ENCODE measurements at regions not wholly inside any gene's neighbourhood (a gene's known extent, or its start where the extent isn't known, plus 50 kb on each side); places are given as distances from the start of the nearest gene placed in this dataset.
"Not testable (repeated sequence)": the region's sequence is repeated elsewhere in the genome, so short reads cannot be mapped to it uniquely, and the experiment has no call there.

DNA sequence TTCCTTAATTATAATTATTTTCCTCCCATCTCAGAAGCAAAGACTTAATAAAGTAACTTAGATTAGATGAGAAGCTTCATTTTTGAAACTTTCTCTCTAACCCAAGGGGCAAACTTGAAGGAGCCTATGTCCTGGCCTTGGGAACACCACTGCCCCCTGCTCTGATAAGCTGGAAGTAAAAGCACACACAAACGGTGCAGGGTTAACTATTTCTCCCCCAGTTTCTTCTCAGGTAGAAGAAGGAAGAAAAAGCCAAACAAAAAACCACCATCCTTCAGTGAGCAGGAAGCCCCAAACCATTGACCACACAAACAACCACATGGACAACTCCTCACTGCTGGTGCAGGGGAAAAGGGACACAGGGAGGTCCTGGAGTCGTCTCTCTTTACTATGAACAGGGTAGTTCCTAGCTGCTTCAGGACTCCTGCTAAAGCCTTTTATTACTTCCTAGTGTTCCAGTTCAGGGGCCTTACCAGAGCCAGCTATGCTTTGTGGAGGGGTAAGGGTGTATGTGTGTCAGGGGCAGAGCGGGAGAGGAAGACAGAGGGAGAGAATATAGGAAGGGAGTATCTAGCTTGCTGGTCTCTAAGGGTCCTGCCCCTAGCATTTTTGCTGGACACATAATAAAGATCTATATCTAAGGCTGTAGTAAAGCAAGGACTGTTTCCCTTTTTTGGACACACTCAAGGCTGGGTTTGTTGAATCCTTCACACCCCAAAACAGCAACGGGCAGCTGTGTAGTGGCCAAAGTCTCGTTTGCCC lies 94.0 kb upstream of the UMPS start:
- H3K27me3 ChIP-seq: peaks cover 4% of the 10 kb centered on the region; the same call in 1 of the 2 replicates
- no peaks in the 10 kb centered on the region for H3K36me3 ChIP-seq
- DNase-seq: no peak

DNA sequence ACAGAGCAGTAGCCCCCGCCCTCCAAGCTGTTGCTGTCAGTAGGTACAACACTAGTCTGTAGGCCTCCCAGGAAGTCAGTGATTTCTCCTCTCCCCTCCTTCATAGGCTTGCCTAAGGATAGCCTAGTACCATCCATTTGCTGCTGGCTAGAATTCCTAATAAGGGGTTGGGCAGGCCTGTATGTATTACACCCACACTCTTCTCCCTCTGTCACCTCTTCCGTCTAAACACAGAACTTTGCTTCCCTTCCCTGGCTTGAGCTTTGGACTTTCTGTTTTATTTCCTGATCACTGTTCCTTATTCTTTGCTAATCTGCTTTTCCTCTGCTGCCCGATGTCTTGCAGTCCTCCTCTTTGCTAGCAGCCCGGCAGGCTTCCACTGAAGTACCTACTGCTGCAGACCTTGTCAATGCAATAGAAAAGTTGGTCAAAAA lies 93.4 kb upstream of the UMPS start:
- Histone ChIP-seq H3K36me3 (no peaks in the 10 kb centered on the region), H3K4me3 (no peak overlapping the region), H3K9me3 (no peaks in the 10 kb centered on the region), H3K27me3 (peaks cover 4% of the 10 kb centered on the region; the same call in 1 of the 2 replicates)
- DNase-seq: no peak

More for the DNA sequence above, 94.0 kb upstream of the UMPS start:
- H3K9me3 ChIP-seq: no peaks in the 10 kb centered on the region
- H3K4me3 ChIP-seq: no peak overlapping the region

DNA sequence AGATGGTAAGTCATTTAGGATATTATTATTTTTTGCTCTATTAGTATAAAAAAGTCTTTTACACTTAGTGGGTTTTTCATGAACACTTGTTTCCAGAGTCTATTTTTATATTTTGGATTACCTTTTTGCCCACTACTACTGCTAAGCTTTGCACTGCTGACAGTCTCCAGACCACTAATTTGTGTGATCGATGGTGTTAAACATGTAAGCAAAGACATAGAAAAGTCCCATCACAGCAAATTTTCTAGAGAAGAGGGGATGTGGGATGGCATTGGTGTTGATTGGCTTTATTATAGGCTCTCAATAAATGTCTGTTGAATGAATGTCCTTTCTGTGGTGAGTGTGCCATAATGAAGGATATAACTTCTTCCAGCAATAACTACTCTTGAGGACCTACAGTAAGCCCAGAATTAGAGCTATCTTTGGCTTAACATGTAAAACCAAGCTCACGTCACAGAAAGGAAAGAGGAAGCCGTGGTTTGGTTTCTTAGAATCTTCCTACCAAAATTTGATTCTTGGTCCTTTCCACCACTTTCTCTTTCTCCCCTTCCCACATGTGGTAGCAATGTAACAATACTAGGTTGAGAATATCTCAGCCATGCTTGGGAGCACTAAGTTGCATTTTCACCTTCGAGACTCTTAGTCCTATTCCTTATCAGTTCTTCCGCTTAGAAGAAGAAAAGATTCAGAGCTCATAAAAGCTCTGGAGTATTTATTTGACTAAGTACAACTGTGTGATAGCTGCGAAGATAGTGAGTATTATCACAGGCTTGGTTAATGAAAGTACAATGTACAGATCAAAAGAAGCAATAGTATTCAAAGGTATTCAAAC lies 90.6 kb upstream of the UMPS start:
- no peak overlapping the region for H3K4me3 ChIP-seq
- no peaks in the 10 kb centered on the region for H3K9me3 ChIP-seq
- DNase-seq: no peak
- H3K27me3 ChIP-seq: peaks cover 4% of the 10 kb centered on the region; the same call in 1 of the 2 replicates
- no peaks in the 10 kb centered on the region for H3K36me3 ChIP-seq

GRCh38 chr3:124640635-124641306 lies 89.5 kb upstream of the UMPS start:
- Histone ChIP-seq H3K4me3 (no peak overlapping the region), H3K9me3 (no peaks in the 10 kb centered on the region), H3K27me3 (peaks cover 4% of the 10 kb centered on the region; the same call in 1 of the 2 replicates), H3K36me3 (no peaks in the 10 kb centered on the region)
- DNase-seq: no peak

DNA sequence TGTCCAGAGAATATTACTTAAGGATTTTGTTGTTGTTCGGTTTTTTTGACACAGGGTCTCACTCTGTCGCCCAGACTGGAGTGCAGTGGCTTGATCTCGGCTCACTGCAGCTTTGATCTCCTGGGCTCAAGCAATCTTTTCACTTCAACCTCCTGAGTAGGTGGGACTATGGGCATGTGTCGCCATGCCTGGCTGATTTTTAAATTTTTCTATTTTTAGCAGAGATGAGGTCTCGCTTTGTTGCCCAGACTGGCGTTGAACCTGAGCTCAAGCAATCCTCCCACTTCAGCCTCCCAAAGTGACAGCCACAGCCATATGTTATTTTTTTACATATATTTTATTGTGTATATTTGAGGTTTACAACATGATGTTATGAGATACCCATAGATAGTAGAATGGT lies 86.8 kb upstream of the UMPS start:
- no peaks in the 10 kb centered on the region for H3K36me3 ChIP-seq
- no peak for DNase-seq
- peaks cover 4% of the 10 kb centered on the region; the same call in 1 of the 2 replicates for H3K27me3 ChIP-seq
- no peak overlapping the region for H3K4me3 ChIP-seq
- H3K9me3 ChIP-seq: no peaks in the 10 kb centered on the region

GRCh38 chr3:124646186-124646585 lies 84.1 kb upstream of the UMPS start:
- H3K4me3 ChIP-seq, H3K9me3 ChIP-seq, H3K36me3 ChIP-seq, DNase-seq, H3K27me3 ChIP-seq: not testable (repeated sequence)

DNA sequence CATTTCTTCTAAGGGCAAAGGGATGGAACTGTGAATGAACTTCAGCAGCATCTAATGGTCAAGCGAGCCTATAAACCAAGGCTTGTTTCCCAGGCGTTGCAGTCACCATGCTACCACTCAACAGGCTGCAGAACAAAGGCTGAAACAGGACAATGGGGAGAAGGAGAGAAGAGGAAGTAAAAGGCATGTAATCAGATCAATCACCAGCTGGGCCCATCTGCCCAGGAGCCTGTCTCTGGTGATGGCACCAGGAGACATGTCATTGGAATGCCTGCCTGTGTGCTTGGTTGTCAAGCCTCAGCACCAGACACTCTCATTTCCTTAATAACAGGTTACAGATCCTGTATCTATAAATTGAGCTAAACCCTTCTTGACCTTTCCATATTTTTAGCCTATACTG lies 81.7 kb upstream of the UMPS start:
- H3K36me3 ChIP-seq: no peaks in the 10 kb centered on the region
- no peaks in the 10 kb centered on the region for H3K27me3 ChIP-seq
- no peak for DNase-seq
- no peak overlapping the region for H3K4me3 ChIP-seq
- H3K9me3 ChIP-seq: no peaks in the 10 kb centered on the region

DNA sequence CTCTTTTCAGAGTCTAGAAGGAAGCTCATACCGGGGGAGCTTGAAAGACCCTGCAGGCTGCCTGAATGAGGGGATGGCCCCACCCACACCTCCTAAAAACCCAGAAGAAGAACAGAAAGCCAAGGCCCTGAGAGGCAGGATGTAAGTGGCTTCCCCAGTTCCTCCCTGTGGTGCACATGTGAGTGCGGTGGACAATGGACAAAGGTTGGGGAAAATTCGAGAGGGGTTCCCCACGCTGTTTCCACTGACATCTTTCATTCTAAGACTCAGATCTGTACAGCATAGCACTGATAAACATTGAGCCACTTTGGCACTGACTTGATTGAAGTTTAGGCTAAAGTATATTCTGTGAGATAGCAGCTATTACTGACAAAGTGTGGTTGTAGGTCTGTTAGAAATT lies 79.5 kb upstream of the UMPS start:
- Histone ChIP-seq H3K9me3 (no peaks in the 10 kb centered on the region), H3K27me3 (no peaks in the 10 kb centered on the region), H3K4me3 (no peak overlapping the region), H3K36me3 (no peaks in the 10 kb centered on the region)
- no peak for DNase-seq

GRCh38 chr3:124651416-124651815 lies 78.8 kb upstream of the UMPS start:
- not testable (repeated sequence) for DNase-seq, H3K36me3 ChIP-seq, H3K27me3 ChIP-seq, H3K9me3 ChIP-seq, H3K4me3 ChIP-seq

DNA sequence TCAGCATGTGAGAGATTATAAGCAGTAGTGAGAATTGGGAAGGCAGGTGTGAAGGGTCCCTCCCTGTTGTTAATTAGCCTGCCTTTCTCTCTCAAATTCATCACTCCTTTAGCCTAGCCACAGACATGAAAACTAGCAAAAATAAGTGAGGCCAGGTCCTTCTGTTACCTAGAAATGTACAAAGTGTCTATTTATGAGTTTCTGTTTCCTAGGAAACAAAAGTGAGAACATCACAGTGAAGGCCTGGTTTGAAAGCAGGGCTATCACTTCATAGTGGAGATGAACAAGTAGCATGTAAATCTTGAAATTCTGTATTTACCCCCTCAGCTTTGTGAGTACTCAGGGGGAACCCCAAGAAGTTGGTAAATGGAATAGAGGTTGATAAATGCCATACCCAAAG lies 78.2 kb upstream of the UMPS start:
- no peaks in the 10 kb centered on the region for H3K36me3 ChIP-seq
- no peak overlapping the region for H3K4me3 ChIP-seq
- no peaks in the 10 kb centered on the region for H3K9me3 ChIP-seq
- H3K27me3 ChIP-seq: no peaks in the 10 kb centered on the region
- DNase-seq: no peak

DNA sequence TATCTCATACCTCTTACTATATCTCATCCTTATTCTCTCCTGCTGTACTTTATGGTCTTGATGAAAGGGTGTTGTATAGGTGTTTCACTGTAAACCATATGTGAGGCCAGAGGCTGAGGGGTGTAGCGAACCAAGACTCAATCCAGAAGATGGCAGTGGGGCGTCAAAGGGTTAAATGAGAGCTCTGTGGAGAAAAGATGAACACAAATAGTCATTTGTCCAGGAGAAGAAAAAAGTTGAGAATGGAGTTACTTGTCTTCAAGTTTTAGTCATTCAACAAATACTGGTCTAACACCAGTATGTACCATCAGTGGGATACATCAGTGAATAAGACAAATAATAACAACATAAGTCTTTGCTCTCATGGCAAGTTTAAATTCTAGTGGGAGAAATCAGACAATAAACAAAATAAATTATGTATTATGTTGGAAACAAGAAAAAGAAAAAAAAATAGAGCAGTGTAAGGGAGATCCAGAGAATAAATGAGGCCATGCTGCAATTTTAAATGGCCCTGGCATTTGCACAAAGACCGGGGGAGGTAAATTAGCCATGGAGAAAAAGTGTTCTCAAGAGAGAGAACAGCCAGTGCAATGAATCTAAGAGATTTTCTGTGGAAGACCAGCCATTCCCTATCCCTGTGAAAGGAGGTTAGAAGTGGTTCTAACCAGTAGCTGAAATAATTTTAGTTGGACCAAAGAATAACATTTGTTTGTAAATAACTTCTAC lies 77.0 kb upstream of the UMPS start:
- no peaks in the 10 kb centered on the region for H3K9me3 ChIP-seq
- no peaks in the 10 kb centered on the region for H3K27me3 ChIP-seq
- H3K36me3 ChIP-seq: no peaks in the 10 kb centered on the region
- no peak for DNase-seq
- H3K4me3 ChIP-seq: no peak overlapping the region

GRCh38 chr3:124653797-124654469 lies 76.3 kb upstream of the UMPS start:
- Histone ChIP-seq H3K9me3 (no peaks in the 10 kb centered on the region), H3K4me3 (no peak overlapping the region), H3K36me3 (no peaks in the 10 kb centered on the region), H3K27me3 (no peaks in the 10 kb centered on the region)
- DNase-seq: no peak

GRCh38 chr3:124654470-124654845 lies 75.8 kb upstream of the UMPS start:
- no peaks in the 10 kb centered on the region for H3K27me3 ChIP-seq
- no peaks in the 10 kb centered on the region for H3K9me3 ChIP-seq

GRCh38 chr3:124656531-124656930 lies 73.7 kb upstream of the UMPS start:
- no peak overlapping the region for H3K4me3 ChIP-seq
- no peaks in the 10 kb centered on the region for H3K27me3 ChIP-seq
- DNase-seq: no peak
- H3K9me3 ChIP-seq: no peaks in the 10 kb centered on the region
- no peaks in the 10 kb centered on the region for H3K36me3 ChIP-seq

More at GRCh38 chr3:124654470-124654845, 75.8 kb upstream of the UMPS start:
- Histone ChIP-seq H3K4me3 (no peak overlapping the region), H3K36me3 (no peaks in the 10 kb centered on the region)
- DNase-seq: no peak

GRCh38 chr3:124657138-124657537 lies 73.1 kb upstream of the UMPS start:
- no peaks in the 10 kb centered on the region for H3K9me3 ChIP-seq
- DNase-seq: no peak
- H3K36me3 ChIP-seq: no peaks in the 10 kb centered on the region
- no peak overlapping the region for H3K4me3 ChIP-seq
- H3K27me3 ChIP-seq: no peaks in the 10 kb centered on the region

DNA sequence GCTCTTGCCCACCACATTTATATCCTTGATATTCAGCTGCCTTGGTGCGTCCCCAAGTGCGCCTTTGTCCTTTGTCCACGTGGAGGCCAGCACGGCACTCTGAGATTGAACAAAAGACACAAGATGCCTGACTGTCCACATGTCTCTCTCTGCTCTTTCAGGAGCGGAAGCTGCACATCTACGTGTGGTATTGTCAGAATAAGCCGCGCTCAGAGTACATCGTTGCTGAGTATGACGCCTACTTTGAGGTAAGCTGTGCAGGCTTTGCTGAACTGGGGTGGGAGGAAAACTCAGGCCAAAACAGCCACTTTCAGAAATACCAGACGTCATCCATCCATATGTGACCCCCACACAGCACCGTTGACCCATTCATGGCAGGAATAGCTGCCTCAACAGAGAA lies 72.0 kb upstream of the UMPS start:
- Histone ChIP-seq H3K9me3 (no peaks in the 10 kb centered on the region), H3K27me3 (no peaks in the 10 kb centered on the region), H3K4me3 (no peak overlapping the region), H3K36me3 (no peaks in the 10 kb centered on the region)
- no peak for DNase-seq
